Left kidney (tissue), 1 donor: ENCODE measurements at regions not wholly inside any gene's neighbourhood (a gene's known extent, or its start where the extent isn't known, plus 50 kb on each side); places are given as distances from the start of the nearest gene placed in this dataset.
A peak's percentile ranks its signal among the peaks of the same experiment; 100 is the strongest.

Experiments
- DNase-seq: peaks from one replicate; pipeline ENCODE4 v3.0.0-alpha.2; 2013

GRCh38 chr22:49284056-49284784, 543.5 kb downstream of the BRD1 start:
- DNase-seq = no peak

GRCh38 chr22:49282596-49282995, 545.1 kb downstream of the BRD1 start:
- no peak for DNase-seq

GRCh38 chr22:49281467-49282340, 546.0 kb downstream of the BRD1 start:
- no peak for DNase-seq

- peak; percentile 43 for DNase-seq
Measured at GRCh38 chr22:49278340-49278739, 549.3 kb downstream of the BRD1 start.

GRCh38 chr22:49276567-49276966, 551.1 kb downstream of the BRD1 start:
- no peak for DNase-seq

GRCh38 chr22:49274754-49275380, 552.8 kb downstream of the BRD1 start:
- no peak for DNase-seq

GRCh38 chr22:49272546-49273125, 555.0 kb downstream of the BRD1 start:
- DNase-seq = no peak

GRCh38 chr22:49271831-49272230, 555.8 kb downstream of the BRD1 start:
- DNase-seq = no peak

GRCh38 chr22:49271369-49271727, 556.3 kb downstream of the BRD1 start:
- DNase-seq = no peak

GRCh38 chr22:49270595-49271368, 556.9 kb downstream of the BRD1 start:
- no peak for DNase-seq

GRCh38 chr22:49269928-49270327, 557.7 kb downstream of the BRD1 start:
- no peak for DNase-seq

- DNase-seq = no peak
Measured at GRCh38 chr22:49269371-49269770, 558.3 kb downstream of the BRD1 start.

GRCh38 chr22:49268924-49269323, 558.7 kb downstream of the BRD1 start:
- DNase-seq = no peak

GRCh38 chr22:49267996-49268395, 559.7 kb downstream of the BRD1 start:
- no peak for DNase-seq

- no peak for DNase-seq
Measured at GRCh38 chr22:49266561-49267519, 560.8 kb downstream of the BRD1 start.

GRCh38 chr22:49264696-49265095, 563.0 kb downstream of the BRD1 start:
- no peak for DNase-seq

GRCh38 chr22:49263101-49263500, 564.6 kb downstream of the BRD1 start:
- no peak for DNase-seq

- no peak for DNase-seq
Measured at GRCh38 chr22:49262167-49262566, 565.5 kb downstream of the BRD1 start.

- DNase-seq = no peak
Measured at GRCh38 chr22:49261616-49262015, 566.1 kb downstream of the BRD1 start.
